ENCODE measurements at regions not wholly inside any gene's neighbourhood (a gene's known extent, or its start where the extent isn't known, plus 50 kb on each side); places are given as distances from the start of the nearest gene placed in this dataset.

GRCh38 chr19:5213667-5214066 is 126.9 kb downstream of the PTPRS start:
- no peak overlapping the region for H3K4me3 ChIP-seq (ENCODE audit: control insufficient read depth, low read depth, low read length)
- no peak for DNase-seq (ENCODE audit: low read depth)
- no peak for TF ChIP-seq CTCF (IDR thresholded peaks at IDR 0.05; ENCODE audit: control insufficient read depth, insufficient read depth, low read depth, low read length, missing control alignments)

- no peak for DNase-seq (ENCODE audit: low read depth)
- TF ChIP-seq CTCF (IDR thresholded peaks at IDR 0.05; ENCODE audit: control insufficient read depth, insufficient read depth, low read depth, low read length, missing control alignments): no peak
Observed at GRCh38 chr19:5212101-5212500, 128.5 kb downstream of the PTPRS start.

GRCh38 chr19:5211217-5211822 is 129.3 kb downstream of the PTPRS start:
- TF ChIP-seq CTCF (IDR thresholded peaks at IDR 0.05; ENCODE audit: control insufficient read depth, insufficient read depth, low read depth, low read length, missing control alignments): no peak
- DNase-seq (ENCODE audit: low read depth): no peak
- H3K4me3 ChIP-seq (ENCODE audit: control insufficient read depth, low read depth, low read length): no peak overlapping the region

More at GRCh38 chr19:5212101-5212500, 128.5 kb downstream of the PTPRS start:
- H3K4me3 ChIP-seq (ENCODE audit: control insufficient read depth, low read depth, low read length): no peak overlapping the region

DNA sequence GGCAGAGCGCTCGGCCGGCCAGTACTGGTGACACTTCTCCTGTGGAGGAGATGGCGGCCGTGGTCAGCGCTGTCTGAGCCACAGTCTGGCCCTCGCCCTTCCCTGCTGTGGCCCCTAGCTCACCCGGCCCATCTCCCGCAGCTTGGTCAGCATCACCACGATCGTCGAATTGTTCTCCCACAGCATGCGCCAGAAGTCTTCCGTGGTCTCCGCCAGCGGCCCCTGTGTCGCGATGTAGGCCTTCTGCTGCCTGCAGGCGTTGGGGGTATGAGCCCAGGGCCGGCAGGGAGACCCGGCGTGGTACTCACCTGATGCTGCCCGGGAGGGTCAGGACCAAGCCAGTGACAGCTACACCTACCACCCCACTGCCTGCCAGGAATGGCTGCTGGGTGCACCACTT is 130.1 kb downstream of the PTPRS start:
- H3K4me3 ChIP-seq (ENCODE audit: control insufficient read depth, low read depth, low read length): no peak overlapping the region
- DNase-seq (ENCODE audit: low read depth): no peak
- no peak for TF ChIP-seq CTCF (IDR thresholded peaks at IDR 0.05; ENCODE audit: control insufficient read depth, insufficient read depth, low read depth, low read length, missing control alignments)

DNA sequence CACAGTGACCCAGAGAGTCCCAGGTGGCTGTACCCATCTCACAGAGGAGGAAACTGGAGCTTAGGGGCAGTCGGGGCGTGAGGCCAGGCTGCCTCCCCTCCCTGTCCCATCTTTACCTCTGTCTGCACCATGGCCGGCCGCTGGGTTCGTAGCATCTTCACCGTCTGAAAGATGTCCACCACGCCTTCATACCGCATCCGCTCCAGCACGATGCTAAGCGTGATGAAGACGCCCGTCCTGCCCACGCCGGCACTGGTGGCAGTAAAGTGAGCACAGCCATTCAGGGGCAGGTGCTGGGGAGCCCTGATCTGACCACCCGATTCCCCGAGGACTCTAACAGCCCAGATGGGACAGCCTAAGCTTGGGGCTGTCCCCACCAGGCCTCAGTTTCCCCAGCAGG is 132.8 kb downstream of the PTPRS start:
- no peak for DNase-seq (ENCODE audit: low read depth)
- TF ChIP-seq CTCF (IDR thresholded peaks at IDR 0.05; ENCODE audit: control insufficient read depth, insufficient read depth, low read depth, low read length, missing control alignments): no peak
- H3K4me3 ChIP-seq (ENCODE audit: control insufficient read depth, low read depth, low read length): no peak overlapping the region

- H3K4me3 ChIP-seq (ENCODE audit: control insufficient read depth, low read depth, low read length): no peak overlapping the region
- TF ChIP-seq CTCF (IDR thresholded peaks at IDR 0.05; ENCODE audit: control insufficient read depth, insufficient read depth, low read depth, low read length, missing control alignments): no peak
- DNase-seq (ENCODE audit: low read depth): no peak
Observed at GRCh38 chr19:5206751-5207075, 133.9 kb downstream of the PTPRS start.

Measured in AG09309 (cell line).